DMS114 treated with DMSO at 0.1 percent for 48 hours (cell line): ENCODE measurements at regions not wholly inside any gene's neighbourhood (a gene's known extent, or its start where the extent isn't known, plus 50 kb on each side); places are given as distances from the start of the nearest gene placed in this dataset.

ENCODE experiments used
- DNase-seq: peaks from one replicate; lab custom pipeline; 2025; ENCODE audit not compliant: unreplicated experiment; lab: John Stamatoyannopoulos, UW

GRCh38 chr18:61153571-61153970 is 179.7 kb upstream of the CDH20 start:
- no peak for DNase-seq

GRCh38 chr18:61154866-61155265 is 178.4 kb upstream of the CDH20 start:
- no peak for DNase-seq

GRCh38 chr18:61155586-61155985 is 177.6 kb upstream of the CDH20 start:
- DNase-seq = no peak

- DNase-seq = no peak
Measured at GRCh38 chr18:61157451-61157850, 175.8 kb upstream of the CDH20 start.

DNA sequence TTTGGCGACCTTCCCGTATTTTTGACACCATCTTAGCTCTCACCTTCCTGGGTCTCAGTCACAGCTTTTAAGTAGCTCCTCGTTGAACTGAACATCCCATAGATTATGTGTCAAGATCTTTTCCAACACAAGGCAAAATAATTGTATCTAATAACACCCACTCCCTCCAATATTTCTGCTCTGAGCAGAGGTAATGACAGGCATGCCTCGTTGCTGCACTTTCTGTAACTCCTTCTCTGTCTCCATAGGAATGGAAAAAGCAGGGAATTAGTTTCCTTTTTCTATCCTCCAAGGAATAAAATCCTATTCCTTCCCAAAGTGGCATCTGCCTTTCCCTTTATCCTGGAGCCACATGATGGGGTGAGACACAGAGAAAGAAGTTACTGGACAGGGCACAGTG is 174.0 kb upstream of the CDH20 start:
- DNase-seq = no peak

DNA sequence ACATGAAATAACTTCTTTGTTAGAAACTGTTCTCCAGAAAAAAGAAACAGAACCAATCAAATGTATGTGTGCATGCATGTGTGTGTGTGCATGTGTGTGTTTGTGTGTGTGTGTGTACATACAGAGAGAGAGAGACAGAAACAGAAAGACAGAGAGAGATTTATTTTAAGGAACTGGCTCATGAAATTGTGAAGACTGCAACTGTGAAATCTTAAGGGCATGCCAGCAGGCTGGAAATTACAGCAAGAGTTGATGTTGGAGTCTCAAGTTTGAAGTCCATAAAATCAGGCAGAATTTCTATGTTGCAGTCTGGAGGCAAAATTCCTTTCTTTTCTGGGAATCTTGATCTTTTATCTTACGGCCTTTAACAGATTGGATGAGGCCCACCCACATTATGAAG is 168.9 kb upstream of the CDH20 start:
- DNase-seq = no peak

GRCh38 chr18:61167902-61168301 is 165.3 kb upstream of the CDH20 start:
- DNase-seq = no peak

GRCh38 chr18:61169386-61169785 is 163.8 kb upstream of the CDH20 start:
- no peak for DNase-seq

- no peak for DNase-seq
Measured at GRCh38 chr18:61172624-61173023, 160.6 kb upstream of the CDH20 start.

- DNase-seq = no peak
Measured at GRCh38 chr18:61173554-61173953, 159.7 kb upstream of the CDH20 start.

GRCh38 chr18:61183798-61184197 is 149.4 kb upstream of the CDH20 start:
- DNase-seq = no peak

GRCh38 chr18:61187971-61188370 is 145.3 kb upstream of the CDH20 start:
- no peak for DNase-seq

GRCh38 chr18:61189376-61189775 is 143.9 kb upstream of the CDH20 start:
- no peak for DNase-seq

DNA sequence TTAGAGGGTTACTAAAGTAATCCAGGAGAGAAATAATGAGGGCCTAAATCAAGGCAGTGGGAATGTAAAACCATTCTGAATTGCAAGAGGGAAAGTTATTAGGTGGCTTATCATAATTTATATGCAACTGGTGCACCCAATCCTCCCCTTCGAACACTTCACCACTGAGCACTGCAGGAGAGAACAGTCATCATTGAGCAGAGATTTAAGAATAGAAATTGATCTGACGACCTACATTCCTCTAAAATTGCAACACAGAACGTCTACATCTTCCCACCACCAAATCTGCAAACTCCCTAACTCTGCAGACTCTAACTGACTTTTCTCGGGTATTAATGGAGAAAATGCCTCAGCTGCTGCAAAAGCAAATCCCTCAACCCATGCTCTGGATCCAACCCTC is 138.5 kb upstream of the CDH20 start:
- DNase-seq = no peak

GRCh38 chr18:61196750-61197149 is 136.5 kb upstream of the CDH20 start:
- no peak for DNase-seq

GRCh38 chr18:61198486-61198885 is 134.7 kb upstream of the CDH20 start:
- no peak for DNase-seq

- DNase-seq = no peak
Measured at GRCh38 chr18:61199171-61199848, 133.9 kb upstream of the CDH20 start.

DNA sequence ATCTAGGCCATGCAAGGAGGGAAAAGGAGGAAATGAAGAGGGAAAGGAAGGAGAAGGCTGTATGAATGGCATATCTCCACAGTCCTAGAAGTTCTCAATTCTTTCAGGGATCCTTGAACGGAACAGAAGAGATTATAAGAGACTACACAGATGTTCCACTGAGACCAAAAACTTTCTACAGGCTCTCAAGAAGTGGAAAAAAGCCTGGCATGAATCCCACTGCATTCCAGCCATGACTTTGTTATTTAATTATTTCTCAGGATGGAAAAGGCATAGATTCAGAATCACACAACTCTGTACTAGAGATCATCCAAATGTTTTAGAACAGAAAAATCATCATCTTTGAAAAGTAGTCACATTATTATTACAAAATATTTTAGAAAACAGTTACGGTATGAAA is 131.7 kb upstream of the CDH20 start:
- DNase-seq = no peak

DNA sequence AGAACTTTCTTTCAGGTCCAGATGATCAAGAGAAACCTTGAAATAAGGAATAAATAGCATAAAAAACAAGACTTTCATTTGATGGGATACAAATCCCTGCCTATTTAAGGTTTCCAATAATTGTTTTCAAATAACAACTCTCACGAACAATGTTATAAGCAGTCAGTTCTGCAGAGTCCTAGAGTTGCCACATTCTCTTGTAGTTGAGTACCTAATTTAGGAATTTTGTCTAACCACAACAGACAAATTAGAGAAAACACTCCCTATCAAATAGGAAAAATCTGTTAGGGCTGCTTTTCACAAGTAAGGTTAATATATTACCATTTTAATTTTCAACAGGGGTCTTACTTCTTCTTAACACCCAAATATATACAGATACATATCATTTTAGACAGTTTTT is 130.1 kb upstream of the CDH20 start:
- no peak for DNase-seq

- DNase-seq = no peak
Measured at GRCh38 chr18:61209801-61210200, 123.4 kb upstream of the CDH20 start.

DNA sequence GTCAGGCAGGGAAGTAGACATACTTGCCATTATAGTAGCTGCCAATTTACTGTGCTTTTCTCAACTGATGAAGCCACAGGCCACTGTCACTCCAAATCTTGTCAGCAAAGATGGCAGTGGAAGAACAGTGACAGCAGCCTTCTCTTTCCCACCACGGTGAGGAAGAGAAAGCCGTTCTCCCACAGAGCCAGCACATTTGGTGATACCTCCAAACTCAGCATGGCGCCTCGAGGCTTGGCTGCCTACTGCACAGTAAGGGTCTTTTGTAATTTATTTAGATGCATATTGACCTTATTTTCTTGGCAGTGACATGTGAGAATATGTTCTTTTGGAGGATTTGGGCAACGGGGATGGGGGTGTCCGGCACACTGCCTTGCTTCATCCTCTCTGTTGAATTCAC is 117.2 kb upstream of the CDH20 start:
- no peak for DNase-seq

DNA sequence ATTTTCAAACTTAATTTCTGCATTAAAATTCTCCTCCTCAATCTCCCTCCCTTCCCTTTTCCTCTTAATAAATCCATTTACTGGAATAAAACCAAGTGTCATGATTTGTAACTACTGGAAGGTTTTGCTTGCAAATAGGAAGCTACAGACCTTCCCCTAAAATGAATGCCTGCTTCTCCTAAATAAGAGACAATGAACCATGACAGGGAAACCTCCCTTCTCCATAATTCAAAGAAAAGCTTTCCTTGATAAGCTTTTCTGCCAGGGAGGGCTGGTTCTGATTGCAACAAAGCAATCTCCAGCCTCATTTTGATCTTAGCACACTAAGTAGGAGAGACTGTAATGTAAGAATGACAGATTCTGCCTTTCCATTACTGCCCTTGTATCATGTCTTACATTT is 111.0 kb upstream of the CDH20 start:
- DNase-seq = no peak

- DNase-seq = no peak
Measured at GRCh38 chr18:61225336-61225735, 107.9 kb upstream of the CDH20 start.
